AG10803 (cell line): ENCODE measurements at regions not wholly inside any gene's neighbourhood (a gene's known extent, or its start where the extent isn't known, plus 50 kb on each side); places are given as distances from the start of the nearest gene placed in this dataset.
A peak's percentile ranks its signal among the peaks of the same experiment; 100 is the strongest.

Experiments used
- DNase-seq: peaks from one replicate; pipeline ENCODE4 v3.0.0; 2010; ENCODE audit warnings: low read depth
- H3K4me3 ChIP-seq: 2 replicates; pipeline ENCODE4 v1.5.1; 2011; ENCODE audit warnings: mild to moderate bottlenecking, low read length, control low read depth
- CTCF ChIP-seq: conservative IDR thresholded peaks from 2 replicates; pipeline ENCODE4 v1.5.1; 2011; ENCODE audit warnings: mild to moderate bottlenecking, low read length, control low read depth, inconsistent platforms

DNA sequence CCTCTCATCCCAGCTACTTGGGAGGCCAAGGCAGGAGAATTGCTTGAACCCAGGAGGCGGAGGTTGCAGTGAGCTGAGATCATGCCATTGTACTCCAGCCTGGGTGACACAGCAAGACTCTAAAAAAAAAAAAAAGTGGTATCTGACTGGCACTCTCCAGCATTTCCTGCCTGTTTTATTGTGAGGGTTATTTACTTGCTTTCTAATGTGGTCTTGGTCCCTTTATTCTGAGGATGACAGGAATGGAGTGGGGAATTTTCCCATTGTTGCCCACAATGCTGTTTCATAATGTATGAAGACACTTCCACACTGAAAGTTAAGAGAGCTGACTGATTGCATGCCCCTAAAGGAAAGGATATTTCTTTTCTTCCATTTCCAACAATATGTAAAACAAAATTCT lies 286.5 kb upstream of the MTNR1B start:
- no peak overlapping the region for H3K4me3 ChIP-seq
- no peak for DNase-seq
- TF ChIP-seq CTCF, result no peak

DNA sequence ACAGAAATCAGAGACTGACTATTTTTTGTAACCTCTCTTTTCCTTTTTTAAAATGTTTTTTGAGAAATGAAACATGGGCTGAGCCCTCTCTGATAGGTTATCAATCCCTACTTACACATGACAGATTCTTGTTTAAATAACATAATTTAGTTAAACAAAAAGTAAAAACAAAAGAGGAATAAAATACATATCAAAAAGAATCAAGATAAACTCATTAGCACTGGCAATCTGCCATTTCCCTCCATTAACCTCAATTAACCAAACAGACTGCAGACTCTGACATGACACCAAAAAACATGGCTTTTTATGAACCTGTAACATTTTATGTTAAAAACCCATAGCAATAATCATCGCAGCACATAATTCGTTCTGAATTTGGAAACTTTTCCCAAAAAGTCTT lies 284.4 kb upstream of the MTNR1B start:
- H3K4me3 ChIP-seq, result no peak overlapping the region
- no peak for TF ChIP-seq CTCF
- DNase-seq, result no peak

DNA sequence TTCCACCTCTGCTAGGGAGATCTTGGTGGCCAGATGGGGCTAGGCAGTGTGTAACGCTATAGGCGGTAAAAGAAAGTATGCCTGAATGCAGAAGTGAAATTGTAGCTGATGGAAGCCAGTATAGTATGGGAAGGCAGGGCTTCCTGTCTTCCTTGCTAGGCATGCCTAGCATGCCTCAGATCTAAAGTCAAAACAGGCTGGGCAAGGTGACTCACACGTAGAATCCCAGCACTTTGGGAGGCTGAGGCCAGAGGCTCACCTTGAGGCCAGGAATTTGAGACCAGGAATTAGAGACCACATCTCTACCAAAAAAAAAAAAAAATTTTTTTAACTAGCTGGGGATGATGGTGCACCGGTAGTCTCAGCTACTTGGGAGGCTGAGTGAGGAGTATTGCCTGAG lies 281.7 kb upstream of the MTNR1B start:
- no peak for DNase-seq
- TF ChIP-seq CTCF, result no peak
- no peak overlapping the region for H3K4me3 ChIP-seq

GRCh38 chr11:92688416-92688815 lies 281.0 kb upstream of the MTNR1B start:
- TF ChIP-seq CTCF, result no peak
- no peak for DNase-seq
- H3K4me3 ChIP-seq, result no peak overlapping the region

DNA sequence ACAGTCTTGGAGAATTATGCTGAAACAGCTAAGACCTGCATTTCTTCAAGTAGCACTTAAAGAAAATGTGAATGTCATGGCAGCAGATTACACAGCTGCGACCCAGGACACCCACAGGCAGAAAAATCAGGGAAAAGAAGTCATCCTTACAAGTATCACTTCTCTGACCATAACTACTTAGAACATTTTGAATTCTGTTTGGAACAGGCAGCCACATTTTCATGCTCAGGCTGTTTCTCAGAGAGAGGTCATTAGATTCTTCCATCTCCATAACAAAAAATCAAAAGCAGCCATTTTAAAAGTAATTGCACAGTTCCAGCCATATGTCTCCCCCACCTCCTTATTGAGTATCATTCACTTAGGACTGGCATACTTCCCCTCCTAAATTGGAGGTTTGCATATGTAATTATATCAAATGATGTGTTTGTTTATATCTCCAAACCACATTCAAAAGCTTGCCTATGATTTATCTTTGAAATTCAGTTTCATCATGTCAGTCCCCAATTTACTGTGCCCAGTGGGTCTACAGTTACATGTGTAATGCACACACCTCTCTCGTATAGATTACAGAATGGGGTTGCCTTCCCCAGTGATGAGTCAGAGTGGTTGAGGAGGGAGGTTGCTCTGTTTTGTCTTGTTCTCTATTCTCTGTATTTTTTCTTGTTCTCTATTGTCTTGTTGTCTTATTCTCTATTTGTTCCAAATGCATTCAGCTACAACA lies 276.5 kb upstream of the MTNR1B start:
- TF ChIP-seq CTCF, result no peak
- no peak overlapping the region for H3K4me3 ChIP-seq
- no peak for DNase-seq

DNA sequence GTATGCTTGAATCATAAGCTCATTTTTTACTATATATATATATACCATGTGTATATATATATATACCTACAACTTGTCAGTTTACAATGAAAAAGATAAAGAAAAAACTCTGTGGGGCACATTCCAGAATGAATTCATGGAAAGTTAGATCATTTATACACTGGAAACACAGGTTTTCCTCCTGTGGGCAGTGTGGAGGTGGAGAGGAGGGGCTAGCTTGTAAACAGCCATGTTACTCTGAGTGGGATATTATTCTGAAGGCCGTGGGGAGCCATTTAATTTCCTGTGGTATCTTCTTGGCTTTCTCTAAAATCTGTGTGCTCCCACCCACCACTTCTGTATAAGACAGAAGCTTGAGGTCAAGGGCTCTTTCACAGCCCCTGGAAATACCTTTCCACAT lies 273.4 kb upstream of the MTNR1B start:
- no peak for TF ChIP-seq CTCF
- H3K4me3 ChIP-seq, result no peak overlapping the region
- no peak for DNase-seq

DNA sequence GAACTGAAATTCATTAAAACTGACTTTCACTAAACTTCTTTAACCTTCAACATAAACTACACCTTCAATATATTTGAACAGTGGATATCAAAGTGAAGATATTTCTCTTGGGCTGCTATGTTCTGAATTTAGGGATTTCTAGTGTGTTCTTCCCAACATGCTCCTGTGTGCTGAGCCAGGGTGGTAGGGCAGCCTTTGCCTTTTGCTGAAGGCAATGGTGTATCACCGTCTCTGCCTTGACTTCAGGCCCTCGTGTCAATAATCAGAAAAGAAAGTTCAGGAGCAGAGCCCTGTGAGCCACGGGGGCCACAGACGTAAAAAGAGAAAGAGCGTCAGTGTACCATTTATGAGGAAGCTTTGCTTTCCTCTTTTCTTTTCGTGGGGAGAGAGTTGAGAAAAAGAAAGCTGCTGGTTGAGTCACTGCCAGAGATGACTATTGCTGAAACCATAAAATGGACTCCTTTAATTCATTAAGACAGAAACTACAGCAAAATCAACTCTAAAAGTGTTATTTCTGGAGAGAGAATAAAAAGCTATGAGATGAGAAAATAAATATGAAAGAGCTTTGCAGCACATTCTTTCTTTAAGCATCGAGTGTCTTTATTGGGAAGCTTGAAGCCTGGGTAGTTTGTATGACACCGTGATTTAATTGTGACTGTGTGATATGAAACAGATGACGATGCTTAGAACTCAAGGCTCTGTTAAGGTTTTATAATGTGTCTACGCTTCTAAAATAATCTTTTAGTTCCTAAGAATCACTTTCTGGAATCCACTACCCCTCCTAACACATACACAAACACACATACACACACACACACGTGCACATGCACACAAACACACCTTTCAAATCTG lies 271.8 kb upstream of the MTNR1B start:
- peak; percentile 20 for DNase-seq
- peak overlapping the region; percentile 42 for H3K4me3 ChIP-seq
- TF ChIP-seq CTCF, result no peak
